ENCODE measurements at regions not wholly inside any gene's neighbourhood (a gene's known extent, or its start where the extent isn't known, plus 50 kb on each side); places are given as distances from the start of the nearest gene placed in this dataset.

DNA sequence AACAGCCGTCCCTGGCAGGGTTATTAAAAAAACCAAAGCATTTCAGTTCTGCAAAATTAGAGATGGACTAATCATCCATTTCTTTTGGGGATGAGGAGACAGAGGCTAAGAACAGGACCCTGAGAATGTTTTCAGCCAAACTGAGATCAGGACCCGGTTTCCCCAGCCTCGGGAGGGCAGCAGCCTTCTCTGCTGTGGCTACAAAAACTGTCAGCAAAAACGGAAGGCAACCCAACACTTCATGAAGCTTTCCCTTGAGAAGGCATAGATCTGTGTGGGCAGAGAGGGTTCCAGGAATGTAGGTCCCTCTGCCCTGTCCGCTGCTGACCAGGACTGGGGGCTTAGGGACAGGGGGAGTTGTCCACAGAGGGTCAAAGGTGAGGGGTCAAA is 313.5 kb downstream of the TCERG1L start:
- no peak for TF ChIP-seq POLR2A (IDR thresholded peaks at IDR 0.05)
- TF ChIP-seq, protein P1, sequence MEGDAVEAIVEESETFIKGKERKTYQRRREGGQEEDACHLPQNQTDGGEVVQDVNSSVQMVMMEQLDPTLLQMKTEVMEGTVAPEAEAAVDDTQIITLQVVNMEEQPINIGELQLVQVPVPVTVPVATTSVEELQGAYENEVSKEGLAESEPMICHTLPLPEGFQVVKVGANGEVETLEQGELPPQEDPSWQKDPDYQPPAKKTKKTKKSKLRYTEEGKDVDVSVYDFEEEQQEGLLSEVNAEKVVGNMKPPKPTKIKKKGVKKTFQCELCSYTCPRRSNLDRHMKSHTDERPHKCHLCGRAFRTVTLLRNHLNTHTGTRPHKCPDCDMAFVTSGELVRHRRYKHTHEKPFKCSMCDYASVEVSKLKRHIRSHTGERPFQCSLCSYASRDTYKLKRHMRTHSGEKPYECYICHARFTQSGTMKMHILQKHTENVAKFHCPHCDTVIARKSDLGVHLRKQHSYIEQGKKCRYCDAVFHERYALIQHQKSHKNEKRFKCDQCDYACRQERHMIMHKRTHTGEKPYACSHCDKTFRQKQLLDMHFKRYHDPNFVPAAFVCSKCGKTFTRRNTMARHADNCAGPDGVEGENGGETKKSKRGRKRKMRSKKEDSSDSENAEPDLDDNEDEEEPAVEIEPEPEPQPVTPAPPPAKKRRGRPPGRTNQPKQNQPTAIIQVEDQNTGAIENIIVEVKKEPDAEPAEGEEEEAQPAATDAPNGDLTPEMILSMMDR (IDR thresholded peaks at IDR 0.05) = no peak

Measured in Peyer's patch (tissue), 4 donors.